ENCODE measurements at regions not wholly inside any gene's neighbourhood (a gene's known extent, or its start where the extent isn't known, plus 50 kb on each side); places are given as distances from the start of the nearest gene placed in this dataset.

GRCh38 chr9:16344343-16344742 is 526.1 kb downstream of the BNC2 start:
- H3K4me3 ChIP-seq (ENCODE audit: low read length): no peak overlapping the region
- no peak for DNase-seq
- Mint-ChIP-seq H3K4me3 (no peak overlapping the region), H3K4me1 (peaks cover 19% of the 10 kb centered on the region), H3K27me3 (ENCODE audit: insufficient read depth) (peaks cover 2% of the 10 kb centered on the region), H3K27ac (no peak overlapping the region), H3K36me3 (ENCODE audit: low read depth) (no peaks in the 10 kb centered on the region), H3K9me3 (no peaks in the 10 kb centered on the region)
- H3K9ac ChIP-seq (ENCODE audit: extremely low read depth, low read length, poor library complexity, severe bottlenecking): no peak overlapping the region
- H3K27ac ChIP-seq (ENCODE audit: low read depth, low read length): no peak overlapping the region
- H3K36me3 ChIP-seq (ENCODE audit: control insufficient read depth, insufficient read depth, low read length): no peaks in the 10 kb centered on the region
- no peak for TF ChIP-seq CTCF (conservative IDR thresholded peaks at IDR 0.05)
- no peaks in the 10 kb centered on the region for H3K27me3 ChIP-seq (ENCODE audit: control insufficient read depth, insufficient read depth, low read length, poor library complexity, severe bottlenecking)
- no peaks in the 10 kb centered on the region for H3K9me3 ChIP-seq (ENCODE audit: control insufficient read depth, low read length)
- no peaks in the 10 kb centered on the region for H3K4me1 ChIP-seq (ENCODE audit: control insufficient read depth, insufficient read depth, low read length)
- WGBS, 2 experiments (ENCODE audit: insufficient coverage in 1 of 2, insufficient read length in 1 of 2): 78 to 93% methylated on average over 2 to 6 of the region's 6 CpGs

- Histone ChIP-seq H3K4me3 (ENCODE audit: low read length) (no peak overlapping the region), H3K27ac (ENCODE audit: low read depth, low read length) (no peak overlapping the region), H3K9me3 (ENCODE audit: control insufficient read depth, low read length) (no peaks in the 10 kb centered on the region), H3K9ac (ENCODE audit: extremely low read depth, low read length, poor library complexity, severe bottlenecking) (no peak overlapping the region), H3K27me3 (ENCODE audit: control insufficient read depth, insufficient read depth, low read length, poor library complexity, severe bottlenecking) (no peaks in the 10 kb centered on the region), H3K36me3 (ENCODE audit: control insufficient read depth, insufficient read depth, low read length) (no peaks in the 10 kb centered on the region), H3K4me1 (ENCODE audit: control insufficient read depth, insufficient read depth, low read length) (no peaks in the 10 kb centered on the region)
- Mint-ChIP-seq H3K27ac (no peak overlapping the region), H3K27me3 (ENCODE audit: insufficient read depth) (peaks cover 2% of the 10 kb centered on the region), H3K36me3 (ENCODE audit: low read depth) (no peaks in the 10 kb centered on the region), H3K9me3 (no peaks in the 10 kb centered on the region), H3K4me3 (no peak overlapping the region), H3K4me1 (peaks cover 19% of the 10 kb centered on the region)
- no peak for TF ChIP-seq CTCF (conservative IDR thresholded peaks at IDR 0.05)
- no peak for DNase-seq
- 94 to 96% methylated on average over 3 of the region's 3 CpGs for WGBS, 2 experiments (ENCODE audit: insufficient coverage in 1 of 2, insufficient read length in 1 of 2)
These were observed 524.6 kb downstream of the BNC2 start for GRCh38 chr9:16345902-16346301.

- H3K4me3 ChIP-seq (ENCODE audit: low read length): no peak overlapping the region
- WGBS, 2 experiments (ENCODE audit: insufficient coverage in 1 of 2, insufficient read length in 1 of 2): 91 to 96% methylated on average over 3 to 5 of the region's 5 CpGs
These were observed 522.6 kb downstream of the BNC2 start for GRCh38 chr9:16347886-16348285.

More at GRCh38 chr9:16347886-16348285, 522.6 kb downstream of the BNC2 start:
- Mint-ChIP-seq H3K27ac (no peak overlapping the region), H3K4me3 (no peak overlapping the region), H3K27me3 (ENCODE audit: insufficient read depth) (peaks cover 2% of the 10 kb centered on the region), H3K4me1 (peaks cover 18% of the 10 kb centered on the region), H3K9me3 (no peaks in the 10 kb centered on the region), H3K36me3 (ENCODE audit: low read depth) (no peaks in the 10 kb centered on the region)
- H3K27ac ChIP-seq (ENCODE audit: low read depth, low read length): no peak overlapping the region
- no peaks in the 10 kb centered on the region for H3K9me3 ChIP-seq (ENCODE audit: control insufficient read depth, low read length)
- H3K9ac ChIP-seq (ENCODE audit: extremely low read depth, low read length, poor library complexity, severe bottlenecking): no peak overlapping the region
- TF ChIP-seq CTCF (conservative IDR thresholded peaks at IDR 0.05): no peak
- no peaks in the 10 kb centered on the region for H3K36me3 ChIP-seq (ENCODE audit: control insufficient read depth, insufficient read depth, low read length)
- H3K4me1 ChIP-seq (ENCODE audit: control insufficient read depth, insufficient read depth, low read length): no peaks in the 10 kb centered on the region
- no peak for DNase-seq
- no peaks in the 10 kb centered on the region for H3K27me3 ChIP-seq (ENCODE audit: control insufficient read depth, insufficient read depth, low read length, poor library complexity, severe bottlenecking)
